GM06990 (cell line): ENCODE measurements at regions not wholly inside any gene's neighbourhood (a gene's known extent, or its start where the extent isn't known, plus 50 kb on each side); places are given as distances from the start of the nearest gene placed in this dataset.

ENCODE experiments used
- DNase-seq: peaks from one replicate; pipeline ENCODE4 v3.0.0-alpha.2; 2011; ENCODE audit not compliant: insufficient read length; ENCODE audit errors: extremely low read depth
- H3K27me3 ChIP-seq: replicated peaks from 2 replicates; pipeline ENCODE4 v1.6.0; 2011; ENCODE audit warnings: low read length; ENCODE audit not compliant: control insufficient read depth, insufficient read depth
- H3K36me3 ChIP-seq: 2 replicates; pipeline ENCODE4 v1.5.1; 2011; ENCODE audit warnings: low read length; ENCODE audit not compliant: control insufficient read depth, insufficient read depth
- H3K4me3 ChIP-seq: replicated peaks from 2 replicates; pipeline ENCODE4 v1.5.1; 2011; ENCODE audit warnings: low read depth, mild to moderate bottlenecking, control low read depth, low read length
- TF ChIP-seq, protein P1 (sequence below): IDR thresholded peaks from 2 replicates; pipeline ENCODE4 v1.5.1; 2011; ENCODE audit warnings: low read length, control low read depth, mild to moderate bottlenecking, inconsistent platforms; ENCODE audit not compliant: insufficient read depth, poor library complexity, severe bottlenecking

DNA sequence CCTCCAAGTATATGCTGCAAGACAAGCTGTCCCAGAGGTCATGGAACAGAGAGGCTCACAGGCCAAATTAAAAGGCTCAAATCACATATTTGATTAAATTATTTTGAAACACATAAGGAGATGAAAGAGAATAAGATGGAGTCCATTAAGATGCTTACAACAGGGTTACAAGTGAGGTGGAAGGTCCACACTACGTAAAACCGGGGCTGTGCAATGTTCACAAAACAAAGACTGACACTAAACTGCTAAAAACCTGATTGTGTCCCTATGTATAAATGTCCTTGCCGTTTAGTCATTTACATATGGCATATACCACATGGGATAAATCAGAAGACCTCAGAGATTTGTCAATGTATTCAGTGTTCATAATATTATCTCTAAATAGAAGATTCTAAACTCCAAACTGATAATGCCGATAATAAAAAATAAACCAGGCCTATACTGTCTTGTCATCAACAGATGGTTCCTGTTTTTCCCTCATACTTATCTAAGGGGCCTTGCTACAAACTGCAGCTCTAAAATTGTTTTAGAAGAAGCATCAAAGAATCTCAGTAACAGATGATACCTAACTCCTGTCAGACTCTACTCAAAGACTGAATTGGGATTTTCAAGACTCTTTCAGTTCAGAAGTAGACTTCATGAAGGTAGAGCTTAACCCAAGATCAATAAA is 51.8 kb upstream of the RIPOR2 start:
- no peak for DNase-seq
- Histone ChIP-seq H3K4me3 (no peak overlapping the region), H3K27me3 (no peaks in the 10 kb centered on the region), H3K36me3 (no peaks in the 10 kb centered on the region)
- TF ChIP-seq, protein P1, sequence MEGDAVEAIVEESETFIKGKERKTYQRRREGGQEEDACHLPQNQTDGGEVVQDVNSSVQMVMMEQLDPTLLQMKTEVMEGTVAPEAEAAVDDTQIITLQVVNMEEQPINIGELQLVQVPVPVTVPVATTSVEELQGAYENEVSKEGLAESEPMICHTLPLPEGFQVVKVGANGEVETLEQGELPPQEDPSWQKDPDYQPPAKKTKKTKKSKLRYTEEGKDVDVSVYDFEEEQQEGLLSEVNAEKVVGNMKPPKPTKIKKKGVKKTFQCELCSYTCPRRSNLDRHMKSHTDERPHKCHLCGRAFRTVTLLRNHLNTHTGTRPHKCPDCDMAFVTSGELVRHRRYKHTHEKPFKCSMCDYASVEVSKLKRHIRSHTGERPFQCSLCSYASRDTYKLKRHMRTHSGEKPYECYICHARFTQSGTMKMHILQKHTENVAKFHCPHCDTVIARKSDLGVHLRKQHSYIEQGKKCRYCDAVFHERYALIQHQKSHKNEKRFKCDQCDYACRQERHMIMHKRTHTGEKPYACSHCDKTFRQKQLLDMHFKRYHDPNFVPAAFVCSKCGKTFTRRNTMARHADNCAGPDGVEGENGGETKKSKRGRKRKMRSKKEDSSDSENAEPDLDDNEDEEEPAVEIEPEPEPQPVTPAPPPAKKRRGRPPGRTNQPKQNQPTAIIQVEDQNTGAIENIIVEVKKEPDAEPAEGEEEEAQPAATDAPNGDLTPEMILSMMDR = no peak

DNA sequence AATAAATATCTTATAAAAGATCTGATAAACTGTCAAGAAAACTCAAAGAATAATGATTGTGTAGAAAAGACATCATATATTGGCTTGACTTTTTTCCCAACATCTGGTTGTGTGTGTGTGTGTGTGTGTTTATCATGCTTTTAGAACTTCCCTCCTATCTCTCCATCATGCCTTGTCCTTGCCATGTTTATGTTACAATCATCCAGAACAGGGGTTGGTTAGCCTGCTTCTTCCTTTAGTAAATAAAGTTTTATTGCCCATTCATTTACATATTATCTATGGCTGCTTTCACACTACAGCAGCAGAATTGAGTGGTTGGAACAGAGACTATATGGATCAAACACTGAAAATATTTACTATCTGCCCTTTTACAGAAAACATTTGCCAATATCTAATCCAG is 52.8 kb upstream of the RIPOR2 start:
- Histone ChIP-seq H3K36me3 (no peaks in the 10 kb centered on the region), H3K4me3 (no peak overlapping the region), H3K27me3 (no peaks in the 10 kb centered on the region)
- DNase-seq = no peak
- TF ChIP-seq, protein P1 = no peak

DNA sequence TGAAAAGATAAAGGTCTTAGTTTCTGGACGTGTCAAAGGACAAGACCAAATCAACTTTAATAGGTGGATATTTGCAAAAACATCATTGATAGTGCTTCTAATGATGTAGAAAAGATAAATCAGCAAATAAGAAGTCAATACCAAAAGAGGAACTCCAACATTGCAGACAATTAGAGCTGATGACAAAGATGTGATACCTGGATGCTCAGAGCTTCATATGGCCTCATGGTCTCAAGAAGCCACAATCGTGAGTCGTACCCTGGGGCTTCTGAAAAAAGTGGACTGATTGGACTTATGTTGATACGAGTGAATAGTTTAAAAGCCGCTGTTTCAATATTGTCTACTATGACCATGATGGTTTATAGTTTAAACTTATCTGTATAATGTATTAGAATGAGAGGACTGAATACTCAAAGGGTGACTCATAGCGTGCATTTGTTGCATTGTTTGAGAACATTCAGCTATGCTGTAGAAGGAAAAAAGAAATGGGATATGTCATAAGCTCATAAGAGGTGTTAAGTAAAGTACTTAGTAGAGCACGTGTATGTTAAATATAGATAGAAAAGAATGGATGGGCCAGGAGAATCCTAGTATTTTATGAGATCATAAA is 54.6 kb upstream of the RIPOR2 start:
- Histone ChIP-seq H3K27me3 (no peaks in the 10 kb centered on the region), H3K4me3 (no peak overlapping the region), H3K36me3 (no peaks in the 10 kb centered on the region)
- no peak for DNase-seq
- TF ChIP-seq, protein P1 = no peak

DNA sequence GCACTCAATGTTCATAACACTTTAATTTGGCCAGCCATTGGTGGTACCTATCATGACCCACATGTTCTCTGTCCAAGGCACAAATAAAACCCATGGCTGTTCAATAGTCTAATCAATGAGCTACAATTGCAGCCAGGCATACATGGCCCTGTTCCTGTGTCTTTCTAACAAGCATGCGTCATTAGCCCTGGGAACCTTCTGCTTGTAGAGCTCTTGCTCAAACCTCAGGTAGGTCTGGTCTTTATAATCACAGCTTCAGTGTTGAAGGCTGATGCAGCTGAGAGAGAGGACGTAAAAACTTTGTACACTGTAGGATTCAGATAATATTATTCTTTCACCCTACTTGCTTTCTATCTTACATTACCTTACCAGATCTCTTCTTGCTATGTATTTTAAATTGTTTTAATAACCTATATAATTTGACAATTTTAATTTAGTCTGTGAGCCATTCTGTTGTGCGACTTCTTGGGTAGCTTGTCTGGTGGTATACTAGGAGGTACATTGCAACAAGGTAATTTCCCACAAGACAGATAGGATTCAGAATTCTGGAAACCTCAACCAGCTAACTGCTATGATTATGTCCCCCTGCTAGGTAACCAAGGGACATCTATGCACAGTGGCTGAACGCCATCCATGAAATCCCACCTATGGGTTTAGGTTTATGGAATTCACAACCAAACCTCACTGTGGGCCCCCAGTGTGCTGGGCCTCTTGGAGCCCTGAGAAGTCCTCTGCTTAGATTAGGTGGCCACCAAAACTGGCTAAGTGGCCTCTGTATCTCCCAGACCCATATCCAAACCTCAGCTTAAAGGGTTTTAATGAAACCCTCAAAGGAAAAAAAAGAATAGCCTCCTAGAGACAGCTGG is 55.4 kb upstream of the RIPOR2 start:
- DNase-seq = no peak
- Histone ChIP-seq H3K4me3 (no peak overlapping the region), H3K27me3 (no peaks in the 10 kb centered on the region), H3K36me3 (no peaks in the 10 kb centered on the region)
- TF ChIP-seq, protein P1 = no peak

DNA sequence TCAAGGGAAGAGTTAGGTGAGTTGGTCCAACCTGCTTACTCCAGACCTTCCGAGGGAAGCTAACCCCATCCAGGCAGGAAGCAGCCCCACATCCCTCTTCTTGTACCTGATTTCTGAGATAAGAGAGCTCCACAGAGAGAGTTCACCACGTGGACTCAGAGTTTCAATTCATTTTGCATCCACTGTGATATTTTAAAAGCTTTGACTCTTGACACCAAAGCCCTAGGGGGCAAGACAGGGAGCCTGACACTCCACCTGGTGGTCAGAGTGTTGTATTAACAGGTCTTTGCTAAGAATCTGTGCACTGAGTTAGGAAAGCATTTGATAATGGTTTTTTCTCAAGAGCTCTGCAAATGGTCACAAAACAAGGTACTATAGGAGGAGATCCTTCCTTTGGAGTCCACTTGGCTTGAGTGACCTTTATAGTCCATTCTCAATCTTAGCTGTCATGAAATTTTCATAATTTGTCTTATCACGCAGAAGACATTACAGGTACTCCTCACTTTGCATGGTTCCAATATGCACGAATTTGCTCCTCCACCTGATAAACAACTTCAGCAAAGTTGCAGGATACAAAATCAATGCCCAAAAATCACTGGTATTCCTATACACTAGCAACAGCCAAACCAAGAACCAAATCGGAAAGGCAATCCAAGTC is 56.2 kb upstream of the RIPOR2 start:
- DNase-seq = peak; percentile 33
- TF ChIP-seq, protein P1 = peak; percentile 74
- H3K36me3 ChIP-seq = no peaks in the 10 kb centered on the region
- no peaks in the 10 kb centered on the region for H3K27me3 ChIP-seq
- H3K4me3 ChIP-seq = no peak overlapping the region
